ENCODE measurements at regions not wholly inside any gene's neighbourhood (a gene's known extent, or its start where the extent isn't known, plus 50 kb on each side); places are given as distances from the start of the nearest gene placed in this dataset.

- in situ Hi-C loops (cut with HindIII; ENCODE audit: low sequenced_read_pairs): no loop called here
Measured at GRCh38 chr10:6339891-6340290, 137.2 kb downstream of the PFKFB3 start.

- in situ Hi-C loops (cut with HindIII; ENCODE audit: low sequenced_read_pairs): no loop called here
Measured at GRCh38 chr10:6342096-6342685, 139.5 kb downstream of the PFKFB3 start.

- in situ Hi-C loops (cut with HindIII; ENCODE audit: low sequenced_read_pairs): no loop called here
Measured at GRCh38 chr10:6343305-6344010, 140.7 kb downstream of the PFKFB3 start.

- in situ Hi-C loops (cut with HindIII; ENCODE audit: low sequenced_read_pairs): no loop called here
Measured at GRCh38 chr10:6345404-6345803, 142.7 kb downstream of the PFKFB3 start.

- in situ Hi-C loops (cut with HindIII; ENCODE audit: low sequenced_read_pairs): no loop called here
Measured at GRCh38 chr10:6346631-6347030, 143.9 kb downstream of the PFKFB3 start.

- in situ Hi-C loops (cut with HindIII; ENCODE audit: low sequenced_read_pairs): no loop called here
Measured at GRCh38 chr10:6347391-6347951, 144.7 kb downstream of the PFKFB3 start.

- in situ Hi-C loops (cut with HindIII; ENCODE audit: low sequenced_read_pairs): no loop called here
Measured at GRCh38 chr10:6348096-6348874, 145.6 kb downstream of the PFKFB3 start.

GRCh38 chr10:6349846-6350535 is 147.3 kb downstream of the PFKFB3 start:
- in situ Hi-C loops (cut with HindIII; ENCODE audit: low sequenced_read_pairs): no loop called here

- in situ Hi-C loops (cut with HindIII; ENCODE audit: low sequenced_read_pairs): no loop called here
Measured at GRCh38 chr10:6350609-6351008, 147.9 kb downstream of the PFKFB3 start.

- in situ Hi-C loops (cut with HindIII; ENCODE audit: low sequenced_read_pairs): no loop called here
Measured at GRCh38 chr10:6351495-6351894, 148.8 kb downstream of the PFKFB3 start.

- in situ Hi-C loops (cut with HindIII; ENCODE audit: low sequenced_read_pairs): no loop called here
Measured at GRCh38 chr10:6353526-6353925, 150.8 kb downstream of the PFKFB3 start.

GRCh38 chr10:6354168-6354772 is 151.5 kb downstream of the PFKFB3 start:
- in situ Hi-C loops (cut with HindIII; ENCODE audit: low sequenced_read_pairs): no loop called here

GRCh38 chr10:6356280-6356793 is 153.6 kb downstream of the PFKFB3 start:
- in situ Hi-C loops (cut with HindIII; ENCODE audit: low sequenced_read_pairs): no loop called here

- in situ Hi-C loops (cut with HindIII; ENCODE audit: low sequenced_read_pairs): loop anchor here (10.0 kb wide), 3 partner anchors 47 to 167 kb away; no protein-coding TSS in a partner anchor
Measured at GRCh38 chr10:6361869-6362268, 159.1 kb downstream of the PFKFB3 start.

GRCh38 chr10:6362879-6363278 is 160.1 kb downstream of the PFKFB3 start:
- in situ Hi-C loops (cut with HindIII; ENCODE audit: low sequenced_read_pairs): loop anchor here (10.0 kb wide), 3 partner anchors 48 to 168 kb away; no protein-coding TSS in a partner anchor

GRCh38 chr10:6363511-6363910 is 160.8 kb downstream of the PFKFB3 start:
- in situ Hi-C loops (cut with HindIII; ENCODE audit: low sequenced_read_pairs): loop anchor here (10.0 kb wide), 3 partner anchors 49 to 169 kb away; no protein-coding TSS in a partner anchor

GRCh38 chr10:6364283-6364682 is 161.6 kb downstream of the PFKFB3 start:
- in situ Hi-C loops (cut with HindIII; ENCODE audit: low sequenced_read_pairs): loop anchor here (10.0 kb wide), 3 partner anchors 49 to 169 kb away; no protein-coding TSS in a partner anchor

GRCh38 chr10:6364893-6365292 is 162.2 kb downstream of the PFKFB3 start:
- in situ Hi-C loops (cut with HindIII; ENCODE audit: low sequenced_read_pairs): loop anchor here (10.0 kb wide), 3 partner anchors 50 to 170 kb away; no protein-coding TSS in a partner anchor

GRCh38 chr10:6365384-6365783 is 162.7 kb downstream of the PFKFB3 start:
- in situ Hi-C loops (cut with HindIII; ENCODE audit: low sequenced_read_pairs): loop anchor here (10.0 kb wide), 3 partner anchors 51 to 171 kb away; no protein-coding TSS in a partner anchor

Data from endothelial cell of hepatic sinusoid (primary cell).